GM20000 (cell line): ENCODE measurements at regions not wholly inside any gene's neighbourhood (a gene's known extent, or its start where the extent isn't known, plus 50 kb on each side); places are given as distances from the start of the nearest gene placed in this dataset.

Experiments used
- DNase-seq: peaks from one replicate; pipeline ENCODE4 v3.0.0; 2012; ENCODE audit warnings: low spot score
- CTCF ChIP-seq: IDR thresholded peaks from 2 replicates; pipeline ENCODE4 v1.5.1; 2012; ENCODE audit warnings: mild to moderate bottlenecking, control low read depth; ENCODE audit errors: extremely low read depth, missing control alignments

DNA sequence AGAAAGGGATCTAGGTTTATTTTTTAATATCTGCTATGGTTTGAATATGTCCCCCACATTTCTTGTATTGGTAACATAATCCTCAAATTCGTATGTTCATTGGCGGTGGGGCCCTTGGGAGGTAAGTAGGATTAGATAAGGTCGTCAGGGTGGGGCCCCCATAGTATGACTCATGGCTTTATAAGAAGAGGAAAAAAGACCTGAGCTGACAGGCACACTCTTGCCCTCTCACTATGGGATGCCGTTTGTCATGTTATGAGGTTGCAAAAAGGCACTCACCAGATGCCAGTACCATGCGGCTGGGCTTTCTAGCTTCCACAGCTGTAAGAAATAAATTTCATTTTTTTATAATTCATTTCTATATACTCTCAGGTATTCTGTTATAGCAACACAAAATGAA, 67.3 kb upstream of the SGCD start:
- no peak for TF ChIP-seq CTCF
- DNase-seq: no peak

- no peak for TF ChIP-seq CTCF
- DNase-seq: no peak
These were observed 65.6 kb upstream of the SGCD start for GRCh38 chr5:156261275-156261939.

- DNase-seq: no peak
- no peak for TF ChIP-seq CTCF
These were observed 55.4 kb upstream of the SGCD start for GRCh38 chr5:156271569-156271968.

- DNase-seq: no peak
- no peak for TF ChIP-seq CTCF
These were observed 54.8 kb upstream of the SGCD start for GRCh38 chr5:156272139-156272538.

GRCh38 chr5:156273325-156273724, 53.6 kb upstream of the SGCD start:
- no peak for TF ChIP-seq CTCF
- no peak for DNase-seq

DNA sequence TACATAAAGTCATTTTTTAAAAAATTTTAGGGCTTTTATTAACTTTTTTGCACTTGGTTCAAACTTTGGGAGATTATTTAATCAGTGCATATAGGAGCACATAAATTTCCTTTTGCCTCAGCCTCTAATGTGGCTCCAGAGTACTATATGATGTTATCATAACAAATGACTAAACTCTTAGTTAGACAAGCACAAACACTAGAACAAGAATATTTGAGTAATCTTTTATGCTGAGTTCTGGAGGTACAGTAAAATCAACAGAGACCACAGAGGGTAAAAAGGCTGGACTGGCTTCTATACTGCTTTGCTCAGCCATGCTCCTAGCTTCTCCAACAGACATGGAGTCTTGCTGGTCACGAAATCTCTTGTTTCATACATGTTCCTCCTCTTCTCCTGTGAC, 52.5 kb upstream of the SGCD start:
- TF ChIP-seq CTCF: no peak
- DNase-seq: no peak
